ENCODE measurements at regions not wholly inside any gene's neighbourhood (a gene's known extent, or its start where the extent isn't known, plus 50 kb on each side); places are given as distances from the start of the nearest gene placed in this dataset.
A peak's percentile ranks its signal among the peaks of the same experiment; 100 is the strongest.

GRCh38 chr7:87047-87446 is 105.3 kb upstream of the FAM20C start:
- H3K4me3 ChIP-seq (ENCODE audit: low read depth, low read length): no peak overlapping the region
- DNase-seq (ENCODE audit: low read depth): no peak
- no peak for TF ChIP-seq CTCF (IDR thresholded peaks at IDR 0.05; ENCODE audit: insufficient read depth, low read depth, low read length)

- no peak for DNase-seq (ENCODE audit: low read depth)
- no peak for TF ChIP-seq CTCF (IDR thresholded peaks at IDR 0.05; ENCODE audit: insufficient read depth, low read depth, low read length)
- H3K4me3 ChIP-seq (ENCODE audit: low read depth, low read length): no peak overlapping the region
Observed at GRCh38 chr7:87671-88070, 104.7 kb upstream of the FAM20C start.

- TF ChIP-seq CTCF (IDR thresholded peaks at IDR 0.05; ENCODE audit: insufficient read depth, low read depth, low read length): peak; percentile 26
- H3K4me3 ChIP-seq (ENCODE audit: low read depth, low read length): no peak overlapping the region
- DNase-seq (ENCODE audit: low read depth): no peak
Observed at GRCh38 chr7:88095-88926, 104.1 kb upstream of the FAM20C start.

- no peak for DNase-seq (ENCODE audit: low read depth)
- no peak overlapping the region for H3K4me3 ChIP-seq (ENCODE audit: low read depth, low read length)
- no peak for TF ChIP-seq CTCF (IDR thresholded peaks at IDR 0.05; ENCODE audit: insufficient read depth, low read depth, low read length)
Observed at GRCh38 chr7:88927-89231, 103.5 kb upstream of the FAM20C start.

- TF ChIP-seq CTCF (IDR thresholded peaks at IDR 0.05; ENCODE audit: insufficient read depth, low read depth, low read length): no peak
- H3K4me3 ChIP-seq (ENCODE audit: low read depth, low read length): no peak overlapping the region
- peak; percentile 95 for DNase-seq (ENCODE audit: low read depth)
Observed at GRCh38 chr7:89232-90019, 102.9 kb upstream of the FAM20C start.

GRCh38 chr7:90111-91063 is 102.0 kb upstream of the FAM20C start:
- TF ChIP-seq CTCF (IDR thresholded peaks at IDR 0.05; ENCODE audit: insufficient read depth, low read depth, low read length): no peak
- H3K4me3 ChIP-seq (ENCODE audit: low read depth, low read length): no peak overlapping the region
- peak; percentile 97 for DNase-seq (ENCODE audit: low read depth)

All from fibroblast of villous mesenchyme (primary cell).